ENCODE measurements at regions not wholly inside any gene's neighbourhood (a gene's known extent, or its start where the extent isn't known, plus 50 kb on each side); places are given as distances from the start of the nearest gene placed in this dataset.

- TF ChIP-seq EZH2phosphoT487 (IDR thresholded peaks at IDR 0.05; ENCODE audit: unreplicated experiment) (no peak), CTCF (conservative IDR thresholded peaks at IDR 0.05; ENCODE audit: low read depth in 2 of 2) (no peak)
These were observed 98.6 kb downstream of the TNFAIP2 start for GRCh38 chr14:103221781-103222358.

Data from GM23338 (cell line).